ENCODE measurements at regions not wholly inside any gene's neighbourhood (a gene's known extent, or its start where the extent isn't known, plus 50 kb on each side); places are given as distances from the start of the nearest gene placed in this dataset.

DNA sequence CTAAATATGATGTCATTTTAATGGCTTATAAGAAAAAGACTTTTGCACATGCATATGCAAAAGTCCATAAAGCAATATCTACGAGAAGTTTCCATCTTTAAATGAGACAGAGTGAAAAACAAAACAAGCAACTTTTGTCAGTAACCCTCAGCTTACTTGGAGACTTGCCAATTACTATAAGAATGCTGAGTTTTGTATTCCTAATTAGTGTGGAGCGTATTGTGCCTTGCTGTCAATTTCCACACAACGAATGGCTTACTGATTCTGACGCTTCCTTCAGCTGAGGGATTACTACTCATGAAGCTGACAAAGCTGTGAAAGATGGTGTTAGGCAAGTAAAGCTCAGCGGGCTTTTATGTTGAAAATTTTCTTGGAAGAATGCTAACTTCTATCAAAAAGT is 440.4 kb upstream of the ADAMTS5 start:
- no peaks in the 10 kb centered on the region for H3K27me3 ChIP-seq
- H3K4me1 ChIP-seq = peaks cover 0 to 18% (median 0%) of the 10 kb centered on the region in 3 donors
- H3K4me3 ChIP-seq = no peak overlapping the region
- H3K9me3 ChIP-seq = no peaks in the 10 kb centered on the region
- TF ChIP-seq, protein P1, sequence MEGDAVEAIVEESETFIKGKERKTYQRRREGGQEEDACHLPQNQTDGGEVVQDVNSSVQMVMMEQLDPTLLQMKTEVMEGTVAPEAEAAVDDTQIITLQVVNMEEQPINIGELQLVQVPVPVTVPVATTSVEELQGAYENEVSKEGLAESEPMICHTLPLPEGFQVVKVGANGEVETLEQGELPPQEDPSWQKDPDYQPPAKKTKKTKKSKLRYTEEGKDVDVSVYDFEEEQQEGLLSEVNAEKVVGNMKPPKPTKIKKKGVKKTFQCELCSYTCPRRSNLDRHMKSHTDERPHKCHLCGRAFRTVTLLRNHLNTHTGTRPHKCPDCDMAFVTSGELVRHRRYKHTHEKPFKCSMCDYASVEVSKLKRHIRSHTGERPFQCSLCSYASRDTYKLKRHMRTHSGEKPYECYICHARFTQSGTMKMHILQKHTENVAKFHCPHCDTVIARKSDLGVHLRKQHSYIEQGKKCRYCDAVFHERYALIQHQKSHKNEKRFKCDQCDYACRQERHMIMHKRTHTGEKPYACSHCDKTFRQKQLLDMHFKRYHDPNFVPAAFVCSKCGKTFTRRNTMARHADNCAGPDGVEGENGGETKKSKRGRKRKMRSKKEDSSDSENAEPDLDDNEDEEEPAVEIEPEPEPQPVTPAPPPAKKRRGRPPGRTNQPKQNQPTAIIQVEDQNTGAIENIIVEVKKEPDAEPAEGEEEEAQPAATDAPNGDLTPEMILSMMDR (IDR thresholded peaks at IDR 0.05) = no peak
- no peak for TF ChIP-seq POLR2A (IDR thresholded peaks at IDR 0.05)
- no peak overlapping the region for H3K27ac ChIP-seq
- intact Hi-C loops (cut with DNase I) = no loop called here
- DNase-seq = no peak
- no peaks in the 10 kb centered on the region for H3K36me3 ChIP-seq
- WGBS, 2 donors = 18 to 47% methylated on average over 5 of the region's 5 CpGs

DNA sequence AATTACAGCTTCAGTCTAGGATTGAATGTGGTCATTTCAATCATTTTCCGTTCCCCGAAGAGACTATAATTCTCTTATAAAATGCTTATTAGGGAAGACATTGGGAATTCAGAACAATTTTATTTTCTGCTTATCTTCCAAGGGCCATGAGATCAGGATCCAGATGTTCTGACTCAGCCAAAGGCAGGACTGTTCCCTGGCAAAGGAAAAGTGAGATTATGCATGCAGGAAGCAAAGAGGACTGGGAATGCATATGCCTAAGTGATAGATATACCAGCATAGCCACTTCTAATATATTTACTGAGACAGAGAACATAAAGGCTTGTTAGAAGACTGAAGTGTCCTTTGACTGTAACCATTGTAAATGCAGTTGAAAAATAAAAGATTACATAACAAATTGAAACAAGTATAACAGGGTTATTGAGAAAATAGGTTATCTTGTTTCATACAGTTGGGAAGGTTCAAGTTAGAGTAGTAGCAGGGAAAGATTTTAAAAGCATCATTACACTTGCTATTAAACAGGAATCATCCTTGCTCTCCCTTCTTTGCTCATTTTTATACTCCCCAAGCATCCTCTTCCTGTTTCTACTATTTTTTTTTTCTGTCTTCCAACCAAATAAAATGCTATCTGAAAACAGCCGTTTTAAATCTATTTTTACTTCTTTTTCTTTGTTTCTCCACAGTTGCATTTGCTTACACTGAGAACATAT is 439.6 kb upstream of the ADAMTS5 start:
- WGBS, 2 donors = 34 to 56% methylated on average over 3 of the region's 3 CpGs
- H3K27me3 ChIP-seq = no peaks in the 10 kb centered on the region
- intact Hi-C loops (cut with DNase I) = no loop called here
- H3K4me3 ChIP-seq = no peak overlapping the region
- no peak for TF ChIP-seq POLR2A (IDR thresholded peaks at IDR 0.05)
- TF ChIP-seq, protein P1 (IDR thresholded peaks at IDR 0.05) = no peak
- peaks cover 0 to 18% (median 0%) of the 10 kb centered on the region in 3 donors for H3K4me1 ChIP-seq
- no peaks in the 10 kb centered on the region for H3K9me3 ChIP-seq
- DNase-seq = no peak
- no peaks in the 10 kb centered on the region for H3K36me3 ChIP-seq
- H3K27ac ChIP-seq = peak overlapping the region in 1 of 4 donors; percentile 37

DNA sequence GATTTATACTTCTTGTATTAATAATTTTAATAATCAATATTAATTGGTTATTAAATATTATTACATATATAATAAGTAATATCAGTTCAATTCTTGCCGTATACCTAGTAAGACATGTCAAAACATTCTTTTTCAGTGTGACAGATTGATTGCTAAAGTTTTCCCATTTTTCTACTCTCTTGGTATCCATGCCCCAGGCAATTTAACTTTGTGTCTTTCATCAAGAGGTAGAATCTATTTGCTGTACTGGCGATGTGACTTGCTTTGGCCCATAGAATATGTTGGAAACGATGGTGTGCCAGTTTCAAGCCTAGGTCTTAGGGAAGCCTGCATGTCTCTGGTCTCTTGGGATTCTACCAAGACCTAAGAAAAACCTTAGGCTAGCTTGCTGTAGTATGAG is 436.1 kb upstream of the ADAMTS5 start:
- intact Hi-C loops (cut with DNase I) = no loop called here
- Histone ChIP-seq H3K27me3 (no peaks in the 10 kb centered on the region), H3K36me3 (no peaks in the 10 kb centered on the region), H3K4me3 (no peak overlapping the region), H3K27ac (no peak overlapping the region), H3K9me3 (no peaks in the 10 kb centered on the region), H3K4me1 (peaks cover 0 to 18% (median 0%) of the 10 kb centered on the region in 3 donors)
- DNase-seq = no peak
- no peak for TF ChIP-seq POLR2A (IDR thresholded peaks at IDR 0.05)
- TF ChIP-seq, protein P1 (IDR thresholded peaks at IDR 0.05) = no peak
- 51 to 77% methylated on average over 3 of the region's 3 CpGs for WGBS, 2 donors

DNA sequence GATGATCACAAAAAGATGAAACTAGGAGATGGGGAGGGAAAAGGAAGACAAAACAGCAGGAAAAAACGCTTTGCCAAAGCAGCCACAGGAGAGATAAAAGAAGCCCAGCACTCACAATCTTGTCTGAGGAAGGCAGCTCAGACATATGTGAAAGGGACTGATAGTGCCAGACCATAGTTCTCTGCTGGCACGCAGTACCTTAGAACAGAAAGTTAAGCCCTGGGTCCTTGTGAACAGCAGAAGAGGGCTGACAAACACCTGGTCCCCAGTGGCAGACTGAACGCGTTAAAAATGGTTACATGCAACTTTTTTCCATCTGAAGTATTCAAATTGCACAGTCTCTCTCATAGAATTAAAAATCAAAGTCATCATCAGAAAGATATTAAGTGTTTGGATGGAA is 433.2 kb upstream of the ADAMTS5 start:
- no peak overlapping the region for H3K27ac ChIP-seq
- H3K36me3 ChIP-seq = no peaks in the 10 kb centered on the region
- DNase-seq = no peak
- no peaks in the 10 kb centered on the region for H3K27me3 ChIP-seq
- no peak overlapping the region for H3K4me3 ChIP-seq
- TF ChIP-seq, protein P1 (IDR thresholded peaks at IDR 0.05) = no peak
- TF ChIP-seq POLR2A (IDR thresholded peaks at IDR 0.05) = no peak
- H3K9me3 ChIP-seq = no peaks in the 10 kb centered on the region
- WGBS, 2 donors = 64 to 77% methylated on average over 4 of the region's 4 CpGs
- H3K4me1 ChIP-seq = no peaks in the 10 kb centered on the region
- intact Hi-C loops (cut with DNase I) = no loop called here

DNA sequence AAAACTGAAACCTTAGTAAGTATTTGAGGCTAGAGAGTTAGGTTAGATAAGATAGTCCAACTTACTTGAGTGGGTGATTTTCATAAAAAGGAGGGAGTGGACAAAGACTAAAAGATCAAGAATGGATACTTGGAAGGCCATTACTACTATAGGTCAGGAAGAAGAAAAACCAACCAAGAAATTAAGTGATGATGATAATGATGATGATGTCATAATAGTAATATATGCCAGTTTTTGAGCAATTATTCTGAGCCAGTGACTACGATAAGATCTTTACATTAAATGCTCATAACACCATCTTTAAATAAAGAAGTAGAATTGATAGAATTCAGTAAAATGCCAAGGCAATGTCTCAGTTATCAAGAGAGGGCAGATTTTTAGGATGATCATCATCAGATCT is 430.7 kb upstream of the ADAMTS5 start:
- Histone ChIP-seq H3K4me3 (no peak overlapping the region), H3K9me3 (no peaks in the 10 kb centered on the region), H3K27ac (no peak overlapping the region), H3K27me3 (no peaks in the 10 kb centered on the region), H3K36me3 (no peaks in the 10 kb centered on the region), H3K4me1 (no peaks in the 10 kb centered on the region)
- WGBS, 2 donors = 89 to 90% methylated on average over 1 of the region's 1 CpG
- TF ChIP-seq POLR2A (IDR thresholded peaks at IDR 0.05) = no peak
- TF ChIP-seq, protein P1 (IDR thresholded peaks at IDR 0.05) = no peak
- intact Hi-C loops (cut with DNase I) = no loop called here
- DNase-seq = no peak
